Stimulated activated naive CD8-positive, alpha-beta T cell treated with anti-CD3 and anti-CD28 coated beads, Interleukin-15, Interleukin-2, amounts not matched to agents 100 U/mL and 50 U/mL, for 24 hours (primary cell): ENCODE measurements at regions not wholly inside any gene's neighbourhood (a gene's known extent, or its start where the extent isn't known, plus 50 kb on each side); places are given as distances from the start of the nearest gene placed in this dataset.
A peak's percentile ranks its signal among the peaks of the same experiment; 100 is the strongest.

ENCODE experiments used
- ATAC-seq: fragments of 150-1000 bp; cut with Tn5 transposase; one replicate; pipeline ENCODE4 v1.10.0; 2021
- DNase-seq: peaks from one replicate; pipeline ENCODE4 v3.0.0; 2021

- ATAC-seq: no peak
- DNase-seq: no peak
Measured at GRCh38 chr14:97655169-97655948, 858.2 kb downstream of the VRK1 start.

GRCh38 chr14:97657609-97658008 is 860.4 kb downstream of the VRK1 start:
- ATAC-seq (no peak), DNase-seq (no peak)

GRCh38 chr14:97687944-97688630 is 890.9 kb downstream of the VRK1 start:
- ATAC-seq: no peak
- DNase-seq: no peak

- no peak for DNase-seq
- no peak for ATAC-seq
Measured at GRCh38 chr14:97688631-97689336, 891.6 kb downstream of the VRK1 start.

GRCh38 chr14:97692084-97692483 is 894.9 kb downstream of the VRK1 start:
- no peak for DNase-seq

GRCh38 chr14:97695456-97695981 is 898.3 kb downstream of the VRK1 start:
- ATAC-seq: no peak
- DNase-seq: no peak

More at GRCh38 chr14:97692084-97692483, 894.9 kb downstream of the VRK1 start:
- no peak for ATAC-seq

- ATAC-seq (peak; percentile 79), DNase-seq (peak; percentile 25)
Measured at GRCh38 chr14:97697772-97698171, 900.6 kb downstream of the VRK1 start.

GRCh38 chr14:97699026-97699425 is 901.8 kb downstream of the VRK1 start:
- no peak for DNase-seq
- no peak for ATAC-seq

- ATAC-seq: peak; percentile 15
- DNase-seq: no peak
Measured at GRCh38 chr14:97703006-97703760, 906.0 kb downstream of the VRK1 start.

GRCh38 chr14:97704316-97704885 is 907.2 kb downstream of the VRK1 start:
- ATAC-seq: no peak

GRCh38 chr14:97705107-97705506 is 907.9 kb downstream of the VRK1 start:
- no peak for DNase-seq
- no peak for ATAC-seq

More at GRCh38 chr14:97704316-97704885, 907.2 kb downstream of the VRK1 start:
- DNase-seq: no peak

- peak; percentile 56 for ATAC-seq
- no peak for DNase-seq
Measured at GRCh38 chr14:97705976-97706375, 908.8 kb downstream of the VRK1 start.

- DNase-seq: no peak
- no peak for ATAC-seq
Measured at GRCh38 chr14:97706819-97707218, 909.6 kb downstream of the VRK1 start.

GRCh38 chr14:97707603-97708002 is 910.4 kb downstream of the VRK1 start:
- DNase-seq: no peak
- peak; percentile 24 for ATAC-seq

GRCh38 chr14:97709552-97709951 is 912.4 kb downstream of the VRK1 start:
- DNase-seq: no peak

GRCh38 chr14:97710726-97711125 is 913.5 kb downstream of the VRK1 start:
- ATAC-seq: no peak

More at GRCh38 chr14:97709552-97709951, 912.4 kb downstream of the VRK1 start:
- ATAC-seq: peak; percentile 42

GRCh38 chr14:97712471-97712870 is 915.3 kb downstream of the VRK1 start:
- DNase-seq (no peak), ATAC-seq (no peak)

More at GRCh38 chr14:97710726-97711125, 913.5 kb downstream of the VRK1 start:
- DNase-seq: no peak

- DNase-seq (no peak), ATAC-seq (peak; percentile 92)
Measured at GRCh38 chr14:97713023-97713422, 915.8 kb downstream of the VRK1 start.

GRCh38 chr14:97718886-97719442 is 921.8 kb downstream of the VRK1 start:
- no peak for ATAC-seq
- no peak for DNase-seq

- ATAC-seq (no peak), DNase-seq (no peak)
Measured at GRCh38 chr14:97719931-97720330, 922.7 kb downstream of the VRK1 start.

- DNase-seq (no peak), ATAC-seq (no peak)
Measured at GRCh38 chr14:97723351-97723750, 926.2 kb downstream of the VRK1 start.
